A673 (cell line): ENCODE measurements at regions not wholly inside any gene's neighbourhood (a gene's known extent, or its start where the extent isn't known, plus 50 kb on each side); places are given as distances from the start of the nearest gene placed in this dataset.

Experiments
- BruUV-seq: library from RNA; stranded (reverse); fragments of 400-500 nt; replicated peaks from 2 replicates; lab custom pipeline; 2021; lab: Mats Ljungman, UMichigan
- CTCF ChIA-PET: fragments of 300-600 bp; sonication (Branson Sonifier 250); formaldehyde crosslinking; loops from one replicate; lab custom pipeline; 2022; ENCODE audit warnings: antibody characterized with exemption; lab: Charles Lee
- POLR2A ChIA-PET: fragments of 300-600 bp; sonication (Branson Sonifier 250); formaldehyde crosslinking; loops from one replicate; lab custom pipeline; 2022; ENCODE audit warnings: antibody characterized with exemption; ENCODE audit not compliant: low non-redundant PET; lab: Charles Lee
- DNase-seq: peaks from one replicate; pipeline ENCODE4 v3.0.0-alpha.2; 2015; ENCODE audit warnings: low spot score
- H3K27ac ChIP-seq: fragments of 200-600 bp; sonication (generic); 2 replicates; pipeline ENCODE4 v1.5.1; 2016; ENCODE audit warnings: mixed run types, low read depth, mild to moderate bottlenecking, mixed read lengths, antibody characterized with exemption, low read length; ENCODE audit not compliant: poor library complexity, severe bottlenecking
- H3K27me3 ChIP-seq: fragments of 200-600 bp; sonication (generic); replicated peaks from 2 replicates; pipeline ENCODE4 v1.6.1; 2017; ENCODE audit warnings: mixed run types, low read depth, mild to moderate bottlenecking, mixed read lengths, antibody characterized with exemption, low read length; ENCODE audit not compliant: insufficient read depth, poor library complexity
- H3K36me3 ChIP-seq: fragments of 200-600 bp; sonication (generic); 2 replicates; pipeline ENCODE4 v1.6.1; 2016; ENCODE audit warnings: mixed run types, mild to moderate bottlenecking, mixed read lengths, antibody characterized with exemption, low read length; ENCODE audit not compliant: insufficient read depth, poor library complexity, severe bottlenecking
- H3K4me1 ChIP-seq: fragments of 200-600 bp; sonication (generic); 2 replicates; pipeline ENCODE4 v1.6.1; 2017; ENCODE audit warnings: mixed run types, mild to moderate bottlenecking, mixed read lengths, antibody characterized with exemption, low read length; ENCODE audit not compliant: insufficient read depth, poor library complexity, severe bottlenecking
- H3K4me3 ChIP-seq: fragments of 200-600 bp; sonication (generic); 2 replicates; pipeline ENCODE4 v1.5.1; 2016; ENCODE audit warnings: low read depth, mixed run types, mild to moderate bottlenecking, mixed read lengths, low read length; ENCODE audit not compliant: poor library complexity, severe bottlenecking
- H3K9me3 ChIP-seq: fragments of 200-600 bp; sonication (generic); 2 replicates; pipeline ENCODE4 v1.6.1; 2016; ENCODE audit warnings: mixed run types, low read depth, mild to moderate bottlenecking, mixed read lengths, antibody characterized with exemption, low read length; ENCODE audit not compliant: poor library complexity, severe bottlenecking
- CTCF ChIP-seq: fragments of 300-800, 200-600 bp; sonication (generic); conservative IDR thresholded peaks from 2 replicates; pipeline ENCODE4 v1.5.1; 2017; ENCODE audit warnings: low read depth, mild to moderate bottlenecking, antibody characterized with exemption, low read length, moderate library complexity, mixed read lengths
- EZH2 ChIP-seq: fragments of 200-600 bp; sonication (generic); IDR thresholded peaks from 2 replicates; pipeline ENCODE4 v1.6.1; 2017; ENCODE audit warnings: borderline replicate concordance, low read depth, mild to moderate bottlenecking, mixed read lengths, antibody characterized with exemption, low read length; ENCODE audit not compliant: poor library complexity, severe bottlenecking
- intact Hi-C: fragments of 100-400 bp; cut with micrococcal nuclease; formaldehyde crosslinking; loops from one replicate; pipeline ENCODE4 v1.10.0; 2022; ENCODE audit not compliant: unreplicated experiment

DNA sequence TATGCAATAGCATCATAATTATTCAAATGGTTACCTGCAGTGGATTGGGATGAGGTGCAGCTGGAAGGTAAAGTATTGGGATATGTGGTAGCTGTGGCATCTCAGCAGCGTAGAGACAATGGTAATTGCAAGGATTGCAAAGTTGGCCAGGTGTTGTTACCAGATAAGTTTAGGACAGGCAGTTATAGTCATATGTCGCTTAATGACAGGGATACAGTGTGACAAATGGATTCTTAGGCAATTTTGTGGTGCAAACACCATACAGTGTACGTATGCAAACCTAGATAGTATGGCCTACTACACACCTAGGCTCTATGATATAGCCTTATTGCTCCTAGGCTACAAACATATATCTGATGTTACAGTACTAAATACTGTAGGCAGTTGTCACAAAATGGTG is 163.5 kb upstream of the LYZL2 start:
- Histone ChIP-seq H3K4me1 (no peaks in the 10 kb centered on the region), H3K9me3 (no peaks in the 10 kb centered on the region), H3K27ac (no peak overlapping the region), H3K4me3 (no peak overlapping the region), H3K36me3 (no peaks in the 10 kb centered on the region), H3K27me3 (no peaks in the 10 kb centered on the region)
- POLR2A ChIA-PET, result no interaction called here
- intact Hi-C loops, result no loop called here
- BruUV-seq, result no TSS peak
- no peak for DNase-seq
- TF ChIP-seq EZH2, result no peak
- no peak for TF ChIP-seq CTCF
- CTCF ChIA-PET, result no interaction called here

- BruUV-seq, result no TSS peak
- no peaks in the 10 kb centered on the region for H3K36me3 ChIP-seq
- TF ChIP-seq CTCF (no peak), EZH2 (no peak)
- POLR2A ChIA-PET, result no interaction called here
- intact Hi-C loops, result no loop called here
- CTCF ChIA-PET, result no interaction called here
- H3K4me1 ChIP-seq, result no peaks in the 10 kb centered on the region
- H3K27me3 ChIP-seq, result no peaks in the 10 kb centered on the region
- H3K4me3 ChIP-seq, result no peak overlapping the region
- no peaks in the 10 kb centered on the region for H3K9me3 ChIP-seq
- DNase-seq, result no peak
- no peak overlapping the region for H3K27ac ChIP-seq
Measured at GRCh38 chr10:30792025-30792424, 162.5 kb upstream of the LYZL2 start.

DNA sequence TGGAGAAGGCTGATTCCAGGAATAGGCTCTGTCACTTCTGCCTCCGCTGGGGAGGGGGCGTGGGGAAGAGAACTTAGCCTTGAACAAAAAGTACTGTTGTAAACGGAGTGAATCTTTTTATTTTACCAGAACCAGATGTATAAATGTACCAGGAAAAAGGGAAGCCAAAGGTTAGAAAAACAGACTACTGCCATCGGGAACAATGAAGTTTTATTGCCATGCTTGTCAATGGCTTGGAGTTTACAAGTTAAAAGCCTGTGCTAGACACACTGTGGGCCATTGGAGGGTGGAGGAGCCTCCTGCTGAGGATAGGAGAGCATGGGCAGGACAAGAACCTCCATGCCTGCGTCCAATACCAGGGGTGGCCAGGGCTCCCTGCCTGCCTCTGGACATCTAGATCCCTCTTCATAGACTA is 161.7 kb upstream of the LYZL2 start:
- DNase-seq, result no peak
- Histone ChIP-seq H3K36me3 (no peaks in the 10 kb centered on the region), H3K27ac (no peak overlapping the region), H3K27me3 (no peaks in the 10 kb centered on the region), H3K4me3 (no peak overlapping the region), H3K4me1 (no peaks in the 10 kb centered on the region), H3K9me3 (no peaks in the 10 kb centered on the region)
- POLR2A ChIA-PET, result no interaction called here
- TF ChIP-seq EZH2 (no peak), CTCF (no peak)
- intact Hi-C loops, result no loop called here
- CTCF ChIA-PET, result no interaction called here
- no TSS peak for BruUV-seq
